ENCODE measurements at regions not wholly inside any gene's neighbourhood (a gene's known extent, or its start where the extent isn't known, plus 50 kb on each side); places are given as distances from the start of the nearest gene placed in this dataset.

DNA sequence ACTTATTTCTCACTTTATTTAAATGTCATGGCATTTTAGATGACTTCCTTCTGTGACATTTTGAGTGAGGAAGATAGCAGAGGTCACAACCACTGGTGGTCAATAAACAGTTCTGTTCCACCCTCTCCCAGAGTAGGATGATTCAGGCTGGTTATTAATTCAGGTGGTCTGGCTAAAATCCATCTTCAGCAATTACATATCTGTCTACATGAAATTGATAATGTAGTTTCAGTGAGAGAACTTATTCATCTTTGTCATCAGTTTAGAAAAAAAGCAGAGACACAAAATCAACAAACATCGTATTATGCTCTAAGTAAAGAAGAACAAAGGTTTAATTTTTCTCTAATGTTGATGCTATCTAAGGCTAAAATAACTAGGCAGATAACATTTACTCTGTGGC is 525.5 kb downstream of the TENT5A start (continued):
- TF ChIP-seq, protein P1, sequence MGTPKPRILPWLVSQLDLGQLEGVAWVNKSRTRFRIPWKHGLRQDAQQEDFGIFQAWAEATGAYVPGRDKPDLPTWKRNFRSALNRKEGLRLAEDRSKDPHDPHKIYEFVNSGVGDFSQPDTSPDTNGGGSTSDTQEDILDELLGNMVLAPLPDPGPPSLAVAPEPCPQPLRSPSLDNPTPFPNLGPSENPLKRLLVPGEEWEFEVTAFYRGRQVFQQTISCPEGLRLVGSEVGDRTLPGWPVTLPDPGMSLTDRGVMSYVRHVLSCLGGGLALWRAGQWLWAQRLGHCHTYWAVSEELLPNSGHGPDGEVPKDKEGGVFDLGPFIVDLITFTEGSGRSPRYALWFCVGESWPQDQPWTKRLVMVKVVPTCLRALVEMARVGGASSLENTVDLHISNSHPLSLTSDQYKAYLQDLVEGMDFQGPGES (IDR thresholded peaks at IDR 0.05; ENCODE audit: low read depth, low read length), result no peak
- TF ChIP-seq EP300 (IDR thresholded peaks at IDR 0.05; ENCODE audit: borderline replicate concordance in 1 of 2, low read depth in 1 of 2, low read length in 1 of 2) (peak in 1 of 2 experiments; percentile 40; a peak in 1 of 4 replicates), SMC3 (IDR thresholded peaks at IDR 0.05; ENCODE audit: low read depth, low read length) (no peak), RAD21 (IDR thresholded peaks at IDR 0.05; ENCODE audit: low read length) (no peak), NRF1 (IDR thresholded peaks at IDR 0.05; ENCODE audit: low read depth, low read length) (no peak), EZH2phosphoT487 (IDR thresholded peaks at IDR 0.05; ENCODE audit: borderline replicate concordance, low read depth) (no peak)
- TF ChIP-seq, protein P2, sequence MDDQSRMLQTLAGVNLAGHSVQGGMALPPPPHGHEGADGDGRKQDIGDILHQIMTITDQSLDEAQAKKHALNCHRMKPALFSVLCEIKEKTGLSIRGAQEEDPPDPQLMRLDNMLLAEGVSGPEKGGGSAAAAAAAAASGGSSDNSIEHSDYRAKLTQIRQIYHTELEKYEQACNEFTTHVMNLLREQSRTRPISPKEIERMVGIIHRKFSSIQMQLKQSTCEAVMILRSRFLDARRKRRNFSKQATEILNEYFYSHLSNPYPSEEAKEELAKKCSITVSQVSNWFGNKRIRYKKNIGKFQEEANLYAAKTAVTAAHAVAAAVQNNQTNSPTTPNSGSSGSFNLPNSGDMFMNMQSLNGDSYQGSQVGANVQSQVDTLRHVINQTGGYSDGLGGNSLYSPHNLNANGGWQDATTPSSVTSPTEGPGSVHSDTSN (IDR thresholded peaks at IDR 0.05), result peak; percentile 46; the same call in 1 of the 2 replicates

DNA sequence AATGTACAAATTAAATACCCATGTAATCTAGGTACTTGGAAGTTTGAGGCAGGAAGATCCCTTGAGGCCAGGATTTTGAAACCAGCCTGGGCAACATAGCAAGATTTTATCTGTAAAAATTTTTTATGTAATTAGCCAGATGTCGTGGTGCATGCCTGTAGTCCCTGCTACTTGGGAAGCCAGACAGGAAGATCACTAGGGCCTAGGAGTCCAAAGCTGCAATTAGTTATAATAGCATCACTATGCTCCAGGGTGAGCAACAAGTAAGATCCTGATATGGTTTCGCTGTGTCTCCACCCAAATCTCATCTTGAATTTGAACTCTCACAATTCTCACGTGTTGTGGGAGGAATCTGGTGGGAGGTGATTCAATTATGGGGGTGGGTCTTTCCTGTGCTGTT is 535.8 kb downstream of the TENT5A start:
- peak; percentile 54 for DNase-seq
- Histone ChIP-seq H3F3A (replicated peaks; ENCODE audit: insufficient read depth) (no peaks in the 10 kb centered on the region), H4K20me1 (ENCODE audit: insufficient read depth) (no peaks in the 10 kb centered on the region), H3K79me2 (ENCODE audit: insufficient read depth) (no peaks in the 10 kb centered on the region), H2AFZ (ENCODE audit: low read depth) (no peak overlapping the region), H3K4me2 (no peak overlapping the region), H3K4me1 (ENCODE audit: control insufficient read depth in 1 of 2, insufficient read depth in 2 of 2, low read depth in 1 of 2, low read length in 1 of 2) (no peaks in the 10 kb centered on the region; a peak in 2 of 4 replicates), H3K27ac (ENCODE audit: low read depth in 2 of 2, low read length in 1 of 2) (no peak overlapping the region), H3K4me3 (ENCODE audit: low read depth in 2 of 2, low read length in 1 of 2) (no peak overlapping the region), H3K9ac (no peak overlapping the region), H3K9me2 (no peaks in the 10 kb centered on the region), H3K9me3 (peaks cover 3% of the 10 kb centered on the region; the same call in 1 of the 2 replicates), H3K36me3 (replicated peaks in 1 of 2; ENCODE audit: control insufficient read depth in 1 of 2, insufficient read depth in 2 of 2, low read length in 1 of 2) (no peaks in the 10 kb centered on the region), H3K27me3 (ENCODE audit: insufficient read depth) (no peaks in the 10 kb centered on the region)
- CTCF ChIA-PET, result no interaction called here
- POLR2A ChIA-PET, result no interaction called here
- peak; percentile 88 for TF ChIP-seq RCOR1 (IDR thresholded peaks at IDR 0.05; ENCODE audit: low read length)
- TF ChIP-seq, protein P3, sequence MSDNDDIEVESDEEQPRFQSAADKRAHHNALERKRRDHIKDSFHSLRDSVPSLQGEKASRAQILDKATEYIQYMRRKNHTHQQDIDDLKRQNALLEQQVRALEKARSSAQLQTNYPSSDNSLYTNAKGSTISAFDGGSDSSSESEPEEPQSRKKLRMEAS (IDR thresholded peaks at IDR 0.05; ENCODE audit: low read depth), result no peak
- TF ChIP-seq EP300 (IDR thresholded peaks at IDR 0.05; ENCODE audit: borderline replicate concordance in 1 of 2, low read depth in 1 of 2, low read length in 1 of 2), result peak in 1 of 2 experiments; percentile 37; a peak in 1 of 4 replicates
- 38% methylated on average over 3 of the region's 3 CpGs for WGBS (ENCODE audit: low lambda C conversion rate)

DNA sequence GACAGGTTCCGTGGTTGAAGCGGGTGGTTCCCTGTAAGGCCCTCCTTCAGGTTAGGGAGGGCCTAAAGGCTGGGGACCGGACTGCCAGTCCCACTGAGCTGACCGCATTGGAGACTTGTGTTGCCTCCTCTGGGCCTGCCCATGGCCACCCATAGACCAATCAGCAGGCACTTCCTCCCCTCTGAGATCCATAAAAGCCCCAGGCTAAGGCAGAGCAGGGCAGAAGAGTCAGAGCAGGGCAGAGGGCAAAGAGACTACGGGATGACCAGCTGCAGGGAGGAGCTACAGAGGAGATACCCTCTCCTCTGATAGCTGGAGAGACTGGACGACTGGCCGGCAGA is 537.4 kb downstream of the TENT5A start:
- Histone ChIP-seq H3K4me1 (ENCODE audit: control insufficient read depth in 1 of 2, insufficient read depth in 2 of 2, low read depth in 1 of 2, low read length in 1 of 2) (no peaks in the 10 kb centered on the region; a peak in 1 of 4 replicates), H4K20me1 (ENCODE audit: insufficient read depth) (no peaks in the 10 kb centered on the region), H3K9me2 (no peaks in the 10 kb centered on the region), H3K9ac (no peak overlapping the region), H3K27me3 (ENCODE audit: insufficient read depth) (no peaks in the 10 kb centered on the region), H3K4me3 (ENCODE audit: low read depth in 2 of 2, low read length in 1 of 2) (no peak overlapping the region), H3K27ac (ENCODE audit: low read depth in 2 of 2, low read length in 1 of 2) (no peak overlapping the region), H3K4me2 (no peak overlapping the region), H3K36me3 (replicated peaks in 1 of 2; ENCODE audit: control insufficient read depth in 1 of 2, insufficient read depth in 2 of 2, low read length in 1 of 2) (no peaks in the 10 kb centered on the region), H3F3A (replicated peaks; ENCODE audit: insufficient read depth) (no peaks in the 10 kb centered on the region), H2AFZ (ENCODE audit: low read depth) (no peak overlapping the region), H3K9me3 (peaks cover 3% of the 10 kb centered on the region; the same call in 1 of the 2 replicates), H3K79me2 (ENCODE audit: insufficient read depth) (no peaks in the 10 kb centered on the region)
- DNase-seq, result no peak
- 79% methylated on average over 3 of the region's 7 CpGs for WGBS (ENCODE audit: low lambda C conversion rate)
- ChIA-PET POLR2A (no interaction called here), CTCF (interaction anchor here (0.9 kb wide), 1 partner anchor 8 kb away, joined by 3 read pairs; no protein-coding TSS in a partner anchor)
- TF ChIP-seq SIN3A (IDR thresholded peaks at IDR 0.05; ENCODE audit: borderline replicate concordance, low read depth, low read length) (no peak), POLR2AphosphoS5 (IDR thresholded peaks at IDR 0.05; ENCODE audit: low read depth, low read length) (no peak), RFX5 (IDR thresholded peaks at IDR 0.05; ENCODE audit: low read length) (no peak), JUND (IDR thresholded peaks at IDR 0.05) (no peak), TAF1 (IDR thresholded peaks at IDR 0.05; ENCODE audit: borderline replicate concordance, low read depth, low read length) (no peak), FOXJ3 (CRISPR knock-in tag; IDR thresholded peaks at IDR 0.05) (no peak)
- TF ChIP-seq, protein P3 (IDR thresholded peaks at IDR 0.05; ENCODE audit: low read depth), result no peak
- TF ChIP-seq, protein P4, sequence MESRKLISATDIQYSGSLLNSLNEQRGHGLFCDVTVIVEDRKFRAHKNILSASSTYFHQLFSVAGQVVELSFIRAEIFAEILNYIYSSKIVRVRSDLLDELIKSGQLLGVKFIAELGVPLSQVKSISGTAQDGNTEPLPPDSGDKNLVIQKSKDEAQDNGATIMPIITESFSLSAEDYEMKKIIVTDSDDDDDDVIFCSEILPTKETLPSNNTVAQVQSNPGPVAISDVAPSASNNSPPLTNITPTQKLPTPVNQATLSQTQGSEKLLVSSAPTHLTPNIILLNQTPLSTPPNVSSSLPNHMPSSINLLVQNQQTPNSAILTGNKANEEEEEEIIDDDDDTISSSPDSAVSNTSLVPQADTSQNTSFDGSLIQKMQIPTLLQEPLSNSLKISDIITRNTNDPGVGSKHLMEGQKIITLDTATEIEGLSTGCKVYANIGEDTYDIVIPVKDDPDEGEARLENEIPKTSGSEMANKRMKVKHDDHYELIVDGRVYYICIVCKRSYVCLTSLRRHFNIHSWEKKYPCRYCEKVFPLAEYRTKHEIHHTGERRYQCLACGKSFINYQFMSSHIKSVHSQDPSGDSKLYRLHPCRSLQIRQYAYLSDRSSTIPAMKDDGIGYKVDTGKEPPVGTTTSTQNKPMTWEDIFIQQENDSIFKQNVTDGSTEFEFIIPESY (IDR thresholded peaks at IDR 0.05; ENCODE audit: borderline replicate concordance, low read depth), result no peak
- TF ChIP-seq, protein P5, sequence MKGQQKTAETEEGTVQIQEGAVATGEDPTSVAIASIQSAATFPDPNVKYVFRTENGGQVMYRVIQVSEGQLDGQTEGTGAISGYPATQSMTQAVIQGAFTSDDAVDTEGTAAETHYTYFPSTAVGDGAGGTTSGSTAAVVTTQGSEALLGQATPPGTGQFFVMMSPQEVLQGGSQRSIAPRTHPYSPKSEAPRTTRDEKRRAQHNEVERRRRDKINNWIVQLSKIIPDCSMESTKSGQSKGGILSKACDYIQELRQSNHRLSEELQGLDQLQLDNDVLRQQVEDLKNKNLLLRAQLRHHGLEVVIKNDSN (IDR thresholded peaks at IDR 0.05; ENCODE audit: borderline replicate concordance, low read depth), result no peak
- TF ChIP-seq, protein P2 (IDR thresholded peaks at IDR 0.05), result no peak
